ENCODE measurements at regions not wholly inside any gene's neighbourhood (a gene's known extent, or its start where the extent isn't known, plus 50 kb on each side); places are given as distances from the start of the nearest gene placed in this dataset.

DNA sequence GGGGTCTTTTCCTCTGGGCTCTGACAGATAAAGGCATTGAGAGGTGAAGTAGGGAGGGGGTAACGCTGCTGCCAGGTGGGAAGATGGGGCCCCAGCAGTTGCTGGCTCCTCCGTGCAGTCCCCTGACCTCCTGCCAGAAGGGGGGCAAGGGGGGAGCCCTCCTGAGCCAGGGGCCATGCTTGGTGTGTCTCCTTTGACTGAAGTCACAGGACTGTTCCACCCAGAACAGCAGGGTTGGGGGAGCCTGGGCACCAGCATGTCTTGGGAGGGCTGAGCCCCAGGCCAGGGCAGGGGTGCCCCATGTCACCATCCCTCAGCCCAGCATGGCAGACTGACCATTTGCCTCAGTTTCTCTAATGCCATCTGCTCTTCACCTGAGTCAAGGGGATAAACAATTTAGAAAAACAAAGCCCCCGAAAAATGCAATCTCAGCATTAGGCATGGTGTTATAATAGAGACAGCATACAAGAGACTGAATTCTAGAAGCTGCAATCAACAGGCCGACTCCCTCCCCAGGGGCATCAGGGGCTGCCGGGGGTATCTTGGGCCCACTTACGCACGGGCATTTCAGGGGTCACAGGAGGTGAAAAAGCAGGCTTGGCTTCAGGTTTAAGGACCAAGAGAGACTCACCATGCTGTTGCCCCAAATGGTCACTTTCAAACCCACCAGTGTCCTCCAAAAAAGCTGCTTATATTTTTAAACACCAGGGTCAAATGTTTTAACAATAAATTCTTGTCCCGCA, 108.6 kb upstream of the GPR26 start:
- no peaks in the 10 kb centered on the region for H3K36me3 ChIP-seq (ENCODE audit: control insufficient read depth in 2 of 2, insufficient read depth in 1 of 2, low read length in 2 of 2)
- no peak overlapping the region for H3K27ac ChIP-seq (ENCODE audit: extremely low read depth, low read depth, low read length)
- H3K9me3 ChIP-seq (ENCODE audit: control insufficient read depth, insufficient read depth, low read depth, low read length), result no peaks in the 10 kb centered on the region
- TF ChIP-seq ZNF184 (tag by site-specific recombination; IDR thresholded peaks at IDR 0.05) (no peak), ZNF677 (tag by site-specific recombination; IDR thresholded peaks at IDR 0.05) (no peak), ZXDB (tag by site-specific recombination; IDR thresholded peaks at IDR 0.05) (no peak), BCL11B (tag by site-specific recombination; IDR thresholded peaks at IDR 0.05; ENCODE audit: low read depth) (no peak), ZNF518A (tag by site-specific recombination; conservative IDR thresholded peaks at IDR 0.05; ENCODE audit: low read depth) (no peak), ZNF777 (tag by site-specific recombination; IDR thresholded peaks at IDR 0.05; ENCODE audit: borderline replicate concordance) (no peak), ZBTB21 (tag by site-specific recombination; IDR thresholded peaks at IDR 0.05) (no peak), TSHZ1 (tag by site-specific recombination; IDR thresholded peaks at IDR 0.05; ENCODE audit: borderline replicate concordance) (no peak), ZNF571 (tag by site-specific recombination; IDR thresholded peaks at IDR 0.05) (no peak), ZNF513 (tag by site-specific recombination; IDR thresholded peaks at IDR 0.05) (no peak), ZBTB48 (tag by site-specific recombination; IDR thresholded peaks at IDR 0.05) (no peak), ZNF223 (tag by site-specific recombination; IDR thresholded peaks at IDR 0.05) (no peak), ZNF362 (tag by site-specific recombination; IDR thresholded peaks at IDR 0.05) (no peak), ZNF76 (tag by site-specific recombination; IDR thresholded peaks at IDR 0.05; ENCODE audit: borderline replicate concordance, low read depth) (no peak), SALL2 (tag by site-specific recombination; IDR thresholded peaks at IDR 0.05; ENCODE audit: borderline replicate concordance) (no peak), ZNF175 (tag by site-specific recombination; IDR thresholded peaks at IDR 0.05) (no peak)
- TF ChIP-seq, protein P1, sequence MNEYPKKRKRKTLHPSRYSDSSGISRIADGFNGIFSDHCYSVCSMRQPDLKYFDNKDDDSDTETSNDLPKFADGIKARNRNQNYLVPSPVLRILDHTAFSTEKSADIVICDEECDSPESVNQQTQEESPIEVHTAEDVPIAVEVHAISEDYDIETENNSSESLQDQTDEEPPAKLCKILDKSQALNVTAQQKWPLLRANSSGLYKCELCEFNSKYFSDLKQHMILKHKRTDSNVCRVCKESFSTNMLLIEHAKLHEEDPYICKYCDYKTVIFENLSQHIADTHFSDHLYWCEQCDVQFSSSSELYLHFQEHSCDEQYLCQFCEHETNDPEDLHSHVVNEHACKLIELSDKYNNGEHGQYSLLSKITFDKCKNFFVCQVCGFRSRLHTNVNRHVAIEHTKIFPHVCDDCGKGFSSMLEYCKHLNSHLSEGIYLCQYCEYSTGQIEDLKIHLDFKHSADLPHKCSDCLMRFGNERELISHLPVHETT (tag by site-specific recombination; IDR thresholded peaks at IDR 0.05), result no peak
- TF ChIP-seq, protein P2, sequence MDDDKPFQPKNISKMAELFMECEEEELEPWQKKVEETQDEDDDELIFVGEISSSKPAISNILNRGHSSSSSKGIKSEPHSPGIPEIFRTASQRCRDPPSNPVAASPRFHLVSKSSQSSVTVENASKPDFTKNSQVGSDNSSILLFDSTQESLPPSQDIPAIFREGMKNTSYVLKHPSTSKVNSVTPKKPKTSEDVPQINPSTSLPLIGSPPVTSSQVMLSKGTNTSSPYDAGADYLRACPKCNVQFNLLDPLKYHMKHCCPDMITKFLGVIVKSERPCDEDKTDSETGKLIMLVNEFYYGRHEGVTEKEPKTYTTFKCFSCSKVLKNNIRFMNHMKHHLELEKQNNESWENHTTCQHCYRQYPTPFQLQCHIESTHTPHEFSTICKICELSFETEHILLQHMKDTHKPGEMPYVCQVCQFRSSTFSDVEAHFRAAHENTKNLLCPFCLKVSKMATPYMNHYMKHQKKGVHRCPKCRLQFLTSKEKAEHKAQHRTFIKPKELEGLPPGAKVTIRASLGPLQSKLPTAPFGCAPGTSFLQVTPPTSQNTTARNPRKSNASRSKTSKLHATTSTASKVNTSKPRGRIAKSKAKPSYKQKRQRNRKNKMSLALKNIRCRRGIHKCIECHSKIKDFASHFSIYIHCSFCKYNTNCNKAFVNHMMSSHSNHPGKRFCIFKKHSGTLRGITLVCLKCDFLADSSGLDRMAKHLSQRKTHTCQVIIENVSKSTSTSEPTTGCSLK (tag by site-specific recombination; IDR thresholded peaks at IDR 0.05), result no peak
- no peaks in the 10 kb centered on the region for H3K4me1 ChIP-seq (ENCODE audit: control insufficient read depth, insufficient read depth, low read length)
- CTCF ChIA-PET, result interaction anchor here (0.6 to 3.5 kb wide), 8 partner anchors 13 to 513 kb away, joined by 3 to 32 read pairs (median 4); no protein-coding TSS in a partner anchor
- H3K4me3 ChIP-seq (ENCODE audit: low read depth, low read length), result no peak overlapping the region
- POLR2A ChIA-PET, result no interaction called here

Data from HEK293 (cell line).